COR-L47 (cell line): ENCODE measurements at regions not wholly inside any gene's neighbourhood (a gene's known extent, or its start where the extent isn't known, plus 50 kb on each side); places are given as distances from the start of the nearest gene placed in this dataset.

Source experiments
- DNase-seq: peaks from one replicate; lab custom pipeline; 2025; lab: John Stamatoyannopoulos, UW

DNA sequence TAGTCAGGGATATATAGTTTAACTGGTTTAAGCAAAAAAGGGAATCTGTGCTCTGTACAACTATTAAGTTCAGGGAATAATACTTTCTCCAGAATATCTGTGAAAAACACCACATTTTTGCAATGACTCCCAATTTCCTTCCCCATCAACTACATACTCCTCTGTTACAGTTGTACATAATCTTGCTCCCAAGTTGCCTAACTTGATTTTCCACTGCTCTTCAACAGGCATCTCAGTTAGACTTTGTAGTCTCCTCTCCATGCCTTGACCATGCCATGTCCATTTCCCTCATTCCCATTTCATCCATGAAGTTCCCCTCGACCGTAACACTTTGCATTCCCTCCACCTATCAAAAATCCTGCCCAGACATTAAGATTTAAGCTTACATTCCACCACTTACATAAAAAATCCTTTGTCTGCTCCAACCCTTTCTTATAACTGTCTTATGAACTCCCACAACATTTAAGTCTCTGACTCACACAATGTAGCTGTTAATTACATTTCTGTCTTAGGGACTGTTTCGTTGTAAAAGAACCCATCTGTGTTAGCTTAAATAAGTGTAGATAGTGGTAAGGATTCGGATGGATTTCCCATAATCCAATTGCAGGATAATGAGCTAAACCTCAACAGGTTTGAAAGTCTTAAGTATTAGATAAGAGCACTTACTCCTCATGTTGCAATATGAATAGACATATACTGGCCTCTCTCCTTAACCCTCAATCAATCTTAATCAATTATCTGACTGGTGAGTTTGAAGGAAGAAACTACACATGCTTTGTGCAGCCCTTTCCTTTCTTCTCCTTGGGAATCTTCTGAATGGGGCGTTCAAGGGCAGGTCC lies 156.5 kb downstream of the PAWR start:
- no peak for DNase-seq

DNA sequence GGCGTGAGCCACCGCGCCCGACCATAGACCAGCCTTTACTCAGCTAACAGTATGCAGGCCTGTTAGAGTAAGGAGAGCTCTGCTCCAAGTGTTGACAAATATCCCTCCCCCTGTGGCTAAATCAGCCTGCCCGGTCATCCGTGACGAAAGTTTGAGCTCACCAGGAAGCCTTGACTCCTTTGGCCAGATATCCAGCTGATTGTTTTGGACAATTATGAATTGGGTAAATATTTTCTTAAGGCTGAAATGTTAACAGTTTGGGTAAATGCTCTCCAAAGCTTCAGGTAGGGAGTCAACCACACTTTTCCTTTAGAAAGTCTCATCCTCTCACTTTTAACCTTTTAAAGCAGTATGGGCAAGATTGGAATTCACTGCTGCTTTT lies 157.9 kb downstream of the PAWR start:
- peak; percentile 17 for DNase-seq

DNA sequence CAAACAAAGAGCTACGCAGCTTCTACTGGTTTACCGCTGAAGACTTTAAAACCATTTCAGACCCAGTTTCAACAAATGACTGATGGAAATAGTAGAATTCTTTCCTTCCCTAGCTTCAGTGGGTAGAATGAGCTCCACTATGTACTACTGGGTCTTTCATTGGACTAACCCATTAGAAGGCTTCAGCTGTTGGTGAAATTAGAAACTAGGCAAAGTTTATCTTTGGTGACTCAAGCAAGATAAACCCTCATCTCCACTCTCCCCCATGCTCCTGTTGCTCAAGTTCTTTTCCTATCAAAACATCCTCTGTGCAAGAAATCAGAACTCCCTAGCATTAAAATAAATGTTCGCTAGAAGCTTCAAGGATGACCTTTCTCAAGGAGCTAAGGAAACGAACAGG lies 159.2 kb downstream of the PAWR start:
- no peak for DNase-seq

DNA sequence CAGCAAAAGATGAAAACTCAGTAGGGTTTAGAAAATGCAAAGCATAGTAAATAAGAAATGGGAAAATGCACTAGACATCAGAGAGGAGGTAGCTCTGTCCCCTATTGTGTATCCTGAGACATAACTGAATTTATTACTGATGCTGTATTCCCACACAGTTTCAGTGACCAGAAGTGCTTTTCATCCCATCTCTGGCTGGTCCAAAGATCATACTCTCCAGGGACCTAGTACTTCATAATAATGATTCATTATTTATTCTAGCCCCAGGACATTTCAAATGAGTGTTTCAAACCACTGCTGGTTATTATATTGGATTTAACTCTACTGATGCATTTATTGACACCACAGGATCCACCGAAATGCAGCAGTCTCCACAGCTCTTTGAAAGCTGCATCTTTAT lies 163.3 kb downstream of the PAWR start:
- DNase-seq = no peak

DNA sequence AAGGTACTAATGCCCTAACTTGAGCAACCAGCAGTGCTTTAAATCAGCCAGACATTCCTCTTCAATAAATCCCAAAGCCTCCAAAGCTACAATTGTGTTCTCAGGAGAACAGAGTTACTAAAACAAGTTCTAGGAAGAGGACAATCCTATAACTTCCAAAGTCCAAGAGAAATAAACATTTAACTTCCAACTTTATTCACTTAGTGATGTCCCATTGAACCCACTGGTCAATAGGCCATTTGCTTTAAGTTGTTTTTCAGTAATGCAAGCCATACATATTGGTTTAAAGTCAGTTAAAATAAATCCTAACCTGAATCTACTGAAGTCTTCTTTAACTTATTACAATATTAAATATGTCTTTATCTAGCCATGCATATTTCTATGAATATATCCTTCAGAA lies 165.4 kb downstream of the PAWR start:
- no peak for DNase-seq

DNA sequence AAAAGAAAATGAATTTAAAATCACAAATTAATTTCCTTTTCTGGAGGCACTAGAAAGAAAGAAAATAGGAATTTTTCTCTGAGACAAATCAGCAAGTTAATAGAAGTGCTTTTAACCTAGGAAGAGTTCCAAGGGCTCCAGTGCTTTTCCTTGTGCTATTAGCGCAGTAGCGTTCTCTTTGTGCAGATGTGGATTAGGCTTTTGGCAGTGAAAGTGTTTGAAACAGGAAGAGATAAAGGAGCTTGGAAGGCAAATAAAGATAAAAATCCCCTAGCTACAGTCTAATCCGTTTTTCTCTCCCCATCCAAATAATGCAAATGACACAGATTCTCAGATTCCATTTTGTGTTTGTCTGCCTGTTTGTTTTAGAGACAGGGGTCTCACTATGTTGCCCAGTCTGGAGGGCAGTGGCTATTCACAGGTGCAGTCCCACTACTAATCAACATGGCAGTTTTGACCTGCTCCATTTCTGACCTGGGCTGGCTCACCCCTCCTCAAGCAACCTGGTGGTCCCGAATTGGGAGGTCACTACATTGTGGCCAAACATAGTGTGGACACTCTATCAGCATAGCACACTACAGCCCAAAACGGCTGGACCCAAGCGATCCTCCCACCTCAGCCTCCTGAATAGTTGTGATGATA lies 166.1 kb downstream of the PAWR start:
- no peak for DNase-seq

DNA sequence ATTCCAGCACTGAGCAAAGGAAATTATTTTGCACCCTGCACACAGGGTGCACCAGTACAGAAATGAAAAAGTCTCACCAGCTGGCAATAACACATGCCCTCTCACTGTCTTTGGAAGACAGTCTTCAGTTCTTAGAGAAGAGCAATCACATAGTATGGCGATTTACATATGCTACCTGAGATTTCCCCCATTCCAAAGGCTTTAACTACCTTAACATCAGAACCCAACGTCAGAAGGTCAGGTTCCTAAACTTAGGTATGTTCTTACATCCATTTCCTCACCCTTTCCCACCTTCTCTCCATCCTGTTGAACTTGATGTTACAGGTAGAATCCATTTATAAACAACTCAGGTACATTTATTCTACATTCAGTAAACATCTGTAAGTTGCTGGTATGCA lies 167.8 kb downstream of the PAWR start:
- no peak for DNase-seq

DNA sequence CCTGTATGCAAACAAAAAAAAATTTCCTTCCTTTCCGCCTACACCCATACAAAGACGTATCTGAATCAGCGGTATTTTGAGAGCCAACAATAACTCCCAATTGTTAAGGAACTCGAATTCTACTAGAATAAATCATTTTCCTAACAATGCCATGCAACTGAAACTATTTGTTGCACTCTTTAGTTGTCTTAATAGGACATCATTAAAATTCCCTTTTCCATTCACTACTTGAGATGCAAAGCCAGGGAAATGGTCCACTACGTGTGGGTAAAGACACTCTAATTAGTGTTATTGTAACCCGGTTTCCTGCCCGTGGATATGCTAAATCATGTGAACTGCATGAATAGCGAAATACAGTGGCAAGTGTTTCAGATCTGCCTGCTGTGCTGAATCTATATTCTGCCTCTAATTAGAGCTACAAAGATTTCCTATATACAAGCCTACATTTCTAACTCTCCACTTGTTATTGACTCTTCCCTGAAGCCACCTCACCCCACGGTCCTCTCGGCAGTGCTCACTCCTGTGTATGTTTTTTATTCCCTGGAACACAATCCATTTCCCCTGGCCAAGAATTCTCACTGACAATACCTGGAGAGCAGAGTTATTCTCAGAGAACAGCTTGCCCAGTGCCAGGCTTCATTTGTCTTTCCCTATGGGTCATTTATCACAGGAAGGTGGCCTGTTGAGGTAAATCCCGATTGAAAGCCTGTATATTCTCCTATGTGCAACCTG lies 168.3 kb downstream of the PAWR start:
- peak; percentile 5 for DNase-seq

DNA sequence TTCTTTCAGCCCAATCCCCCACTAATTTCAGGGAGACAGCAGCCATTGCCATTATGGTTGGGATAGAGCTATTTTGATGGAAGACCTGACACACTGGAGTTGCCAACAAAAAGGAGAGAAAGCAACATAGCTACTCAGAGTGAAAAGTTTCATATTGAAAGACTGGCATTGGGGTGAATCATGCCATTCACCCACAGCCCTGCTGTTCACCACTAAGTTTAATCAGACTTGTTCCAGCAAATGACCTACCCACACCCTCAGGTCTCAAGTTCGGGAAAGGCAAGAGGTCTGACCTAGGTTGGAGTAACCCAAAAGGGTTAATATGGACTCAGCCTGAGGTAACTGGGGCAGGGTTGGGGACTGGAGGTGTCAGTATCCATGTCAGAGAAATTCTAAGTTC lies 169.2 kb downstream of the PAWR start:
- no peak for DNase-seq

DNA sequence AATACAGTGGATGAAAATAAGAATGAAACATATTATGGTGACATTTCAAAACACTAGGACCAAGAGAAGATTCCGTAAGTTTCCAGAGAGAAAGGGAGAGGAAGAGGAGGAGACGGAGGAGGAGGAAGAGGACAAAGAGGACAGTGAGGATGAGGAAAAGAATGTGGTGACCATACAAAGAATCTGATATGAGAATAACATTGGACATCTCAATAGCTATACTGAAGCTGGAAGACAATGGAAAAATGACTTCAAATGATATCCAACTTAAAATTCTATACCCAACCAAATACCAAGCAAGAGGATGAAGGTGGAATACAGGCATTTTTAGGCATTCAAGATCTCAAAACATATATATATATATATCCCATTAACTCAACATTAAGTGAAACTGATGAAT lies 173.4 kb downstream of the PAWR start:
- DNase-seq = no peak

DNA sequence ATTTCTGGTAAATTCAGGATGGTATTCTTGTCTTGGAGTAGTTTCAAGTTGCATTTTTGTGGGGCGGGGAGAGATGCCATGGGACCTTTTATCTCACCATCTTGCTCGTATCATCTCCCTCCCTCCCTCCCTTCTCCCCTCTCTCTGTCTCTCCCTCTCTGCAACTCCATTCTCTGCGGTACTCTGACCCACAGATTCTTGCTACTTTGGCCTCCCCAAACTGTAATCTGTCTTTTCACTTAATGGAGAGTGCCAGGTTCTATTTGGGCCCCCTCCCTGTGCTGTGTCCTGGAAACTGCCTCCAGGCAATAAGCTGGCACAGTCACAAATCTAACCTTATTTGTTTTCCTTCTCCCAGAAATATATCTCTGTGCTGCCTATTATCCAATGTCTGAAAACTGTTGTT lies 175.2 kb downstream of the PAWR start:
- DNase-seq = no peak

DNA sequence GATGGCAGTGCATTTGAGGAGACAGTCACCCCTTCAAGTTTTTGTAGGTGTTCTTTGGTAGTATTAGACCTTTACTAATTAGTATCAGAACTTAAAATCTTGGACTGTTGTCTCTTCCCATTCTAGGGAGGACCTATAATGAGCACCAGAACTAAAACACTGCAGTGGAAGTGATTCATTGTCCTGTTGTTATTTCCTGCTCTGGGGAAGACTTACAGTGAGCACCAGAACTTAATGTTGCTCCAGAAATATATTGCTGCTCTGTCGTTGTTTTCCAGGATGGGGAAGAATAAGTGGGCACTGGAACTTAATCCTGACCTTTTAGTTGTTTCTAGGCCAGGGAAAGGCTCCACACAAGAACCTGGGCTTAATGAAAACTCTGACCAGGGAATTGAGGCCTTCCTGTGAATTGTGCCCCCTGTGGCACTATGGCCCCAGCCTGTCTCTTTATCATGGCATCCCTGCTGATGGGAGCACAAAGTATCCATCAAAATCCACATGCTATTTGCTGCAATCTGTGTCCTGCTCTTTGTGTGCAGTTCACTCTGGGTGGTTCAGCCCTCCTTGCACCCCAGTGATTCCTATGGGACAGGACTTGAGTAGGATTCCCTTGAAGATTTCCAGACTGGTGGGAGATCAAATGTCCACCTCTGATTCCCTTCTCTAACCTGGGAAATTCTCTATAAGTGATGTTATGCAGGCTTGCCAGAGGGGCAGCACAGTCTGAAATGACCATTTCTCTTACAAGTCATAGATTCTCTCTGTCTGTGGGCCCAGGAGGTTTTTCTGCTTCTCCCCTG lies 175.8 kb downstream of the PAWR start:
- DNase-seq = no peak

DNA sequence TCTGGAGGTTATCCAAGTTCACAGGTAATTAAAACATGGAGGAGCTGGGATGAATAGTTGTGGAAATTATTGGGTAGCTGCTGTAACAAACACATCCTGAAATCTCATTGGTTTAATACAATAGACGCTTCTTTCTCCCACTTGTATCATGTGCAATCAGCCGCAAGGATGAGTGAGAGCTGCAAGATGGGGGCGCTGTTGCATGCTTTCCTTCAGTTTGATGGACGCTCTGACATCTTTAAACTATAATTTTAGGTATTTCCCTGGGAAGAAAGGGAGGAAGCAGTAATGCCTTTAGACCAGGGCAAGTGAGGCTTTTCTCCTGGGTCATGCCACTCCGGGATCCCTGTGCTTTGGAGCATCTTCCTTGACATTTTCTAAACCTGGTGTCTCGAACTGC lies 178.7 kb downstream of the PAWR start:
- no peak for DNase-seq

DNA sequence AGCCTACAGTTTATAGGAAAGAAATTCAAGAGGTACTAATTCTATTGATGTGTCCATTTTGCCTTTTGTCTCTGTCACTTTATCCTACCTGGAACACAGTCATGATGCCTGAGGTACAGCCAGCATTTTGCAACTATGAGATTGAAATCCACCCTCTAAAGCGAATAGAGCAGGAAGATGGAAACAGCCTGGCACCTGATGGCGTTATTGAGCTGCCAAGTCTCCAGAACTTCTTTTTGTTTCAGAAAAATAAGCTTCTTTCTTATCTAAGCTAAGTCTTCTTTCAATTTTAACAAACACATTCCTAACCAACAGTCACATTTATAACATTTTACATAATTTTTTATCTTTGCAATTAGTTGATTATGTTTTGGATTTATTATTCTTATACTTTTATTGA lies 182.1 kb downstream of the PAWR start:
- no peak for DNase-seq
